Activated CD4-positive, alpha-beta T cell treated with anti-CD3 and anti-CD28 coated beads for 4 hours (primary cell): ENCODE measurements at regions not wholly inside any gene's neighbourhood (a gene's known extent, or its start where the extent isn't known, plus 50 kb on each side); places are given as distances from the start of the nearest gene placed in this dataset.

ENCODE experiments used
- DNase-seq, 2 donors: peaks; one replicate each; pipeline ENCODE4 v3.0.0-alpha.2; 2020

DNA sequence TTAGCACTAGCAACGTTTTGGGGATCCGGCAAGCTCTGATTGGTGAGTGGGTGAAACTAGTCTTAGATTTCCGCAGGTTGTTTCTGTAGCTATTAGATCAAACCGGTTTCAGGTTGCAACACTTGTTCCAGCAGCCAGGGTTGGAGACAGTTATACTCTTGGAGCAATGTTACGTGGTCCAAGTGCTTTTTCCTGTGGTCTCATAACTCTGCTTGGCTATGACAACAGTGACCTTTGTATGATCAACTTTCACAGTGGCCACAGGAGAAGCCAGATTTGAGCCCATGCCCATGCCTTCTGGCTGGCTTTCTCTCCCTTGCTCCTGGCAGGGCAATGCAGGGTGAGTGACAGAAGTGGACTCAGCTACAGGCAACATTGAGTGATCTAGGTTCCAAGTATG lies 84.5 kb upstream of the TAF1B start:
- no peak for DNase-seq

DNA sequence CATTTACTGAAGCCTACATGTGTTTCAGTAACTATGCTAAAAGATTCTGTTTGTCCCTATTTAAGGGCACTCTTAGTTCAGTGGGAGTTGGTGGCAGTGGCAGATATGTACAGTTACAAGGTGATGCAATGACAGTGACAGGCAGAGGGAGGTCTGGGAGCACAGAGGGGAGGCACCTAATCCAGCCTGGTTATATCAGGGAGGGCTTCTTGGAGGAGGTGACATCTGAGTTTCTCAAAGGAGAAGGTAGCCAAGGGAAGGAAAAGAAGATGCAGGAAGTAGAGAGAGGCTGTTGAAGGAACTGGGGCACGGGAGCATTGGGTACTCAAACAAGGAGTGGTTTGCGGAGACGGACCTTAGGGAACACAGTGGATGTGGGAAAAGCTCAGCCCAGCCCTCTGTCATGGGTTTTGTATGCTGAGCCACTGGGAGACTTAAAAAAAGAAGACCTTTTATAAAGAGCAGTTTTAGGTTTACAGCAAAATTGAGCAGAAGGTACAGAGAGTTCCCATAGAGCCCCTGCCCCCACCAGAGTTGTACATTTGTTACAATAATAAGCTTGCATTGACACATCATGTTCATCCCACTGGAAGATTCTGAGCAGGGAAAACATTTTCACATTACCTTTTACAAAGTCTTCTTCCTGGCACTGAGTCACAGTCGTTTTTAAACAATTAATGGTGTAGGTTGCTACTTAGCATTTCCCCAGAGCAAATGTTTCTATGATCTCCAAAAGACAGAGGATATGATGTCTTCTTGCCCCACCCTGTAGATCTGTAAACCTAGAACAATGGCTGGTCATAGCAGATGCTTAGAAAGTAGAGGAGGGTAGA lies 83.0 kb upstream of the TAF1B start:
- DNase-seq = no peak

DNA sequence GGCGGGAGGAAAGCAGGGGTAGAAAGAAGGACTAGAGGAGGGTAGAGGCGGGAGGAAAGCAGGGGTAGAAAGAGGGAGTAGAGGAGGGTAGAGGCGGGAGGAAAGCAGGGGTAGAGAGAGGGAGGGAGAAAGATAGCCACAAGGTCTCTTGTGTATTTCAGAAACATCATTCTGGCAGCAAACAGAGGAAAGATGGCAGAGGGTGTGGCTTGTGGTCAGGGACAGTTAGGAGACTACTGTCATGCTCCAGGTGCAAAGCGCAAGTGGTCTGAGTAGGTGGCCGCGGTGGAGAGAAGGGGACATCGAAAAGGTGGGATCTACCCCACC lies 82.4 kb upstream of the TAF1B start:
- no peak for DNase-seq

DNA sequence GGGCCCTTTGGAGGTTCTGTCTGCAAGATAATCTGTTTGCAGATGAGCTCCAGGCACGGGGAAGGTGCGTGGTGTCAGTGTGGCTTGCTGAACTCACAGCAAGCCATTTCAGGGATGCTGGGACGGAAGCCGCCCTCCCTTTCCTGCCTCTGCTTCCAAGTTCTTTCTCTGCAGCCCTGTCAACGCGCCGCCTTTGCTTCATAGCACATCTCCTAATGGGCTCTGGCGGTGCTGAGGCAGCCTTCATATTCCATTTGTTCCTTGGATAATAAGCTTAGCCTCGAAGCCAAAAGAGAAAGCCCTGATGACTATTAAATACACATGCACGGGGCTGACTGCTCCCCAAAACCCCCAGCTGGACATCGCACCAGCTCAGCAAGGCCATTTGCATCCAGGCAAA lies 81.7 kb upstream of the TAF1B start:
- no peak for DNase-seq

DNA sequence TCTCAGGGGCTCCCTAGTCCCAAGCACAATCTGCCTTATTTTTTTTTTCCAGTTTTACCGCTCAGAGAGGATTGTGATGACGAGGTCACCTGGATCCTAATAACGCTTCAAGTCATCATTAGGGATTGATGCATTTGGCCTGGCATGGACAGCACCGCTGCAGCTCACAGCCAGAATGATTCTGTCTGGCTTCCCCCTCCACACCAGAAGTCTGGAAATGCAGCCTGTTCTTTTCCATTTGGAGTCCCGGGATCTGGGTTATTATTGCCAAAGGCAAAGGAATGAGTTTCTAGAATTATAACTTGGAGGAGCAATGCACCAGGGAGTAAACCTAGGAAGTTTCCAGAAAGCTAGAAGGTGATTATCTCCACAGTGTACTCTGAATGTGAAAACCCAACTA lies 81.1 kb upstream of the TAF1B start:
- no peak for DNase-seq

DNA sequence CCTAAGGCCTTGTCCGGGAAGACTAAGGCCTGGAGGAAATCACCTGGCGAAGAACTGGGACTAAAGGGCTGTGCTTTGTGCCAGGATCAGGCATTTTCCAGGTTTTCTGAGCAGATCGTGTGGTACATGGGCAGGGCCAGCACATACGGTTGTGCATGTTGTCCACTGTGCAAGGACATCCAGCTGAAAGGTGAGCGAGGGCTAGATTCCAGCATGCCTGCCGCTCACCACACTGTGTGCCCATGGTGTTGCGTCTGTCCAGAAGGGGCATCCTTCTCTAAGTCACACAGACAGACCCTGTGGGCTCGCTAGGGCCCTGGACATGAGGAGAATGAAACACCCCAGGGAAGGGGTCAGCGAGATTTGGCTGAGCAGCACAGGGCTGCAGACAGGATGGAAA lies 80.3 kb upstream of the TAF1B start:
- DNase-seq = no peak

DNA sequence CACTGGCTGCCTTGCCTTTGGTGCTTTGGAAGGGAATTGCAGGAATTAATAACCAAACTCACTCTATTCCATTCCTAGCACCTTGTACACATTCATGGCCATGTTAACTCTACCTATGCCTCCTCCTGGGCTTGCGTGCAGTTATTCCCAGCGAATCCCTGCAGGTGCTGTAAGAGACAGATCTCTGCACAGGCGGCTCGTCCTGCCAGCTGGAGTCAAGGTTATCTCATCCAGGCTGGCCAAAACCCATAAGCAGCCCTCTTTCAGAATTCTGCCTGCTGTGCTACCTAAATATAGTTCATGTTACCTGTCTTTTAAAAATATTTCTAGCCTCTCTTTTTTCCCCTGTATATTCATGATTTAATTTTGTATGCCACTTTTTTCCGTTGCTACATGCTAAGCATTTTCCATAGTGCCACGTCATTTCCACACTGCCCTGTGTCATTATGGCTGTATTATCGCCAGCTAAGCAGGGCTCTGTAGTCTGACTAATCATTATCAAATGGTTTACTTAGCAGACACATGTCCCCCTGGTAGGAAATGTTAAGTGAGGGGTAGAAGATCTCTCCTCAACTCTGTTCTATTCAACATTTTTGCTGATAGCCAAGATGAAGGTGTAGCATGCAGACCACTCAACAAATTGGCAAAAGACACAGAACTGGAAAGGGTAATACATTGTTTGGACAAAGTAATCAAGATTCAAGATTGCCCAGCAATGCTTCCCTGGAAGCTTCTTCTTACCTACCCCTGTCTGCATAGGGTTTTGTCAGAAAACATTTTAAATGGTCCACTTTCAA lies 79.7 kb upstream of the TAF1B start:
- peak in 1 of 2 donors; percentile 33 for DNase-seq

DNA sequence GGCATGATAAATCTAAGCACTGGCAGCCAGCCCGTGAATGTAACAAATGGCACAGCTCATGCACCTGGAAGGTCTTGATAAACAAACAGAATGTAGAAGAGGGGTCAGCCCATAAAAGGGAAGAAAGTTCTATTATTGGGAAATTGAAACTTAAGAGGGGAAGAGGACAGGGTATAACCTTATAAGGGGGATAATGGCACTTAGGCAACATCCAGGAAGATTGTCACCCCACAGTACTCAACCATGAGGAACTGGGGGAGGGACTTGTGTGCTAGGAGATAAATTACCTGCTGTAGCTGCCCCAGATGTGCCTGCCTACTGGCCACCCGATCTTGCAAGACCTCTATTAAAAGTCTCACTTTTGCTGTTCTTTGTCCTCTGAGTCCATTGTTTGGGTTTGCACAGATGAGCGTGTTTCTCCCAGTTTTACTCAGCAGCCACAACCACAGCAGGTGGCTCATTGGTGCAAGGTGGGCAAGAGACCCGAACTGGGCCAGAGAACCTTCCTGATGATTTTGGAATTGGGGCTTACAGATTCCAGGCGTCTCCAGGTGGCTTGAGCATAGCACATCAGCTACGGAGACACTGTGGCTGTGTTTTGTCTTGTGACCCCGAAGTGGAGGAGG lies 79.0 kb upstream of the TAF1B start:
- DNase-seq = no peak

DNA sequence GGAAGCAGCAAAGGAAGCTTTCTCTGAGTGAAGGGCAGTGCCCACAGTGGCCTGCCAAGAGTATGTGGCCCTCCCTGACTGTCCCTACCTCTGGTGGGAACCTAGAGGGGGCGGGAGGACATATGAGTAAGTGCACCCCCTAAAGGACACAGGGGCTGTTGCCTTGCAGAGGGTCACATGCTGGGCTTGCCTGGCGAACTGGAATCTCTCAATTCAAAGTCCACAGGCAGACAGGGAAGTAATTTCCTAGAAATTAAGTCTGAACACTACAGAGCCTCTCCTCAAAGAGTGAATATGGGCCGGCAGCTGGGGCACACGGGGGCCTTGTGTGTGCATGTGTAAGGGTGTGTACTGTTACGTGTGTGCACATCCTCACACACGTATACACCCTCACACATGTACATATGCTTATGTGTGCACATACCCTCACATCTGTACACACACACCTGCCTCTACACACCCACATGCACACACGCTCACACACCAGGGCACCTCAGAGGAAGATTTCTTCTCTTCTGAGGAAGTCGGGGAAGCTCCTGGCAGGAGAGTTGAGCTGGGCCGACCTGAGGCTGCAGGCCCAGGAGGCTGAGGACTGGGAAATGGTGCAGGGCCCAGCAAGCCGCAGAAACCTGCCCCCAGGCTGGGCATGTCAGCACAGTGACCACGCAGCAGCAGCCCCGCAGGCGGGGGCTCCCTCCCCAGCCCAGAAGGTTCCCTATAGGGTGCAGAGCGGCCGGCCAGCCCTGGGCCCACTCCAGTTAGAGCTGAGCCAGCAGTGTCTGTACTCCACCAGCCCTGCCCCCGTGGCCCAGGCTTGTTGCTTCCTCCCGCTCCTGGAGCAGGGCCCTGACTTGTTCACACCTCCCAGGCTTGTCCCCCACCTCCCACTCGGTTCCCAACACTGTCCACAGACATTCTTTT lies 77.4 kb upstream of the TAF1B start:
- DNase-seq = no peak

DNA sequence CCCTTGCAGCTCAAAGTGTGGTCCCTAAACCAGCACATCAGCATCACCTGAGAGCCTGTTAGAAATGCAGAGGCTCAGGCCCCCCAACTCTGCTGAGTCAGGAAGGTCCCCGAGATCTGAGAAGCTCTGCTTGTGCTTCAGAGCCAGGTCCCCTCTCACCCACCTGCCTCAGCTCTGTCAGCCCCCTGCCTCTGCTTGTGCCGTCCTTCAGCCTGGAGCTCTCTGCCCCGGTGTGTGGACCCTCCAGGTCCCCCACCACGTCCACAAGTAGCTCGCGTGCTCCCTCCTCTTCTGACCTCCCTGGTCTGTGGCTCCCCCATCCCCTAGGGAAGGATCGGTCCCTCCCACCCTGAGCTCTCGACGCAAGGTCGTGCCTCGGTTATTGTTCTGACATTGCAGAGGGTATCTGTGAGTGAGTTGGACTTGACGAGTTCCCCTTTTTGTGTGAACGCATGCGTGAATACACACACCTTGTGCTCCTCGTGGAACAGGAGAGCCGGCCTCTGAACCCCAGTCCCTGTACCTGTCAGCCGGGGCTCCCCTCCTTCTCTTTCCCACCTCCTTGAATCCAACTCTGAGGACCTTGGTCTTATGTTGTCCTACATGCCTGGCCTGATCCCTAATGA lies 75.5 kb upstream of the TAF1B start:
- no peak for DNase-seq

DNA sequence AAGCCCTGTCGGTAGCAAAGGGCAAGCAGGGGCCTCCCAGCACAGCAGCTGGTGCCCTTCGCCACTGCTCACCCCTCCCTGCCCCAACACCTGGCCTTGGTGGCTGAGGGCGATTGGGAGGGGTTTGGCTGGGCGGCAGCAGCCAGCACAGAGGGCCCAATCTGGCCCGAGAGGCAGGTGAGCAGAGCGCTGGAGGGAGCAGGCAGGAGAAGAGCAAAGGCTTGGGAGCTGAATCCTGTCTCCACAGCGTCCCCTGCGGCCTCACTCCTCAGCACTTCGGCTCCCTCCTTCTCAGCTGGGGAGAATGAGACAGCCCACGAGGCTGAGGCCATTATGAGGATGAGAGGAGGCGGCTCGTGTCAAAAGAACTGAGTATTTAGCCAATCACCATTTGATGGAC lies 74.9 kb upstream of the TAF1B start:
- DNase-seq = no peak

DNA sequence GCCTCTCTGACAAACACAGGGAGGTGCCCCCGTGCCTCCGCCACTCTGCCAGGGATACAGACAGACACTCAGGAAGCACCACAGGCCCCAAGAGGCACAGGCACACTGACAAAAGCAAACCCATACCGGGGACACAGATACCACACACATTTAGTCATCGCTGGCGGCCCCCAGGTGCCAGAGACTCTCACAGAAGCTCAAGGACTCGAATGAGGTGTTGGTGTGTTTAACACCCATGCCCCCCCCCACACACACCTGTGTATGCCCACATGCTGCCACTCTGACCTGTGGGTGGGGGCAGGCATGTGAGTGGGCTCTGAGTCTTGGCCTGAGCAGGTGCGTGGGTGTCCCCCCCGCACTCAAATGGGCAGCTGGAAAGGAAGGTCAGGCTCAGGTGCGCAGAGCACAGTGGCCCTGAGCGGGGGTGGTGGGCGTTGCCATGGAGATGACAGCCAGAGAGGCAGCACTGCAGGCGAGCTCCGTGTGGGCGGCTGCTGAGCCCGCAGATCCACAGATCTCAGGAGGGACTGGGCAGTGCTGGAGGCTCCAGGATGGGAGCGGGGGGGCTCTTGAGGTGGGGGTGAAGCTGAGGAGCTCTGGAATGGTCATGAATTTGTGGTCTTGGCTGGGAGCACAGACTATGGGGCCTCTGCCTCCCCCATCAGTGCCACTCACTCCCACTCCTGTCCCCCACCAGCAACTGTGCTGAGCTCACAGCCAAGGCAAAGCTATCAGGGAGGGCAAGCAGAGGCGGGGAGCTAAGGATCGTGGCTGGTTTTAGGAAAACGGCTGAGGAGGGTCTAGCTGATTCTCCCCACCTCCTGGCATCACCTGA lies 73.9 kb upstream of the TAF1B start:
- peak; percentile 34 to 49 for DNase-seq

DNA sequence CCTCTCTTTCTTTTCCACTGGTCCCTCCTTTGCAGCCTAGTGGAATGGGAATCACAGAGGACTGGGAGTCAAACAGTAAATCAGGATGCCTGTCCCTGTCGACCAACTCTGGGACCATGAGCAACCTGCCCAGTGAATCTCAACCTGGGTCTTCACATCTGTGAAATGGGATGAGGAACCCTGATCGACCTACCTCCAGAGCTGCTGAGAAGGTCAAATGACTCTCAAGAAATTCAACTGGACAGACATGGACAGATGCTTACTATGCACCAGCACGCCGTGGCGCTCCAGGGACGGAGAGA lies 73.3 kb upstream of the TAF1B start:
- no peak for DNase-seq

DNA sequence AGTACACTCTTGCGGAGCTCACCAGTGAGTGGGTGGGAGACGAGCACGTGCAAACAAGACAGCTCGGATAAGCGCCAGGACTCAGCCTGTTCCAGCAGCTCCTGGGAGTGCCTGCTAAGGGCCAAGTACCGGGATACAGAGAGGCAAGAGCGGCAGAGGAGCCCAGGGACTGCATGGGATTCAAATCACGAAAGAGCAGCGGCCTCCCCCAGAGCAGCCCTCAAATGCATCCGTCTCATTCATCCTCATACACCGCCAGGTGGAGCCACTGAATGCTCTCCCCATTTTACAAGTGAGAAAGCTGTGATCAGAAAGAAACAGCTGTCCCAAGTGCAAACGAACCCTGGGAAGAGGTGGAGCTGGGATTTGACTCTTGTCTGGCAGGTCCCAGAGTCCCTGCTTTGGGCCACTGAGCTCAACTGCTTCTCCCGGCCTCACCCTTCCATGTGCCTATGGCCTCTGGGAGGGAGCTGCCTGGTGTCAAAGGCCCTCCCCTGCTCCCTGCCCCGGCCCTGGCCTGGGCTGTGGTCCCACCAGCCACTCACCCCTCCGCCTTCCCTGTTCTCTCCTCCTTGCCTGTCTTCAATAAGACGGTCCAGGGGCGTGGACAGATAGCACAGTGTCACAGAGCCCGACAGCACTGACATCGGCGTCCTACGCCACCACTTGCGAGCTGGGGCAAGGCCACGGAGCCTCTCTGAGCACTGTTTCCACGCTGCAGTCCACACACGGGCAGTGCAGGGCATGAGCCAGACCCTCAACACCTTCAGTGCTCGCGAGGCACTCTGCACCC lies 72.8 kb upstream of the TAF1B start:
- DNase-seq = peak; percentile 48 to 61

DNA sequence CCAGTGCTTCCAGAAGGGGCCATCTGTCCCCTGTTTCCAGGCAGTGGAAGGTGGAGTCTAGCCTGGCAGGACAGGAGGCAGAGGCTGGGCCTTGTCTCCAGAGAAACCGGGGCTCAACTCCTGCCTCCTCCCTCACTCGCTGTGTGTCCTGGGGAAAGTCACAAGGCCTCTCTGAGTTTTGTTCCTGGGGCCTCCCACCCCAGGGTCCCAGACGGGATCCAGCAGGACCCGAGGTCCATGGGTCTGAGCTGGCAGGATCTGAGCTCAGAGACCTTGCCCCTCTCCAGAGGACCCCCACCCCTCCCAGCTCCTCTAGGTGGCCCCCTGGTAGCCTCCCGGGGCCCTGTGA lies 72.2 kb upstream of the TAF1B start:
- DNase-seq = no peak

DNA sequence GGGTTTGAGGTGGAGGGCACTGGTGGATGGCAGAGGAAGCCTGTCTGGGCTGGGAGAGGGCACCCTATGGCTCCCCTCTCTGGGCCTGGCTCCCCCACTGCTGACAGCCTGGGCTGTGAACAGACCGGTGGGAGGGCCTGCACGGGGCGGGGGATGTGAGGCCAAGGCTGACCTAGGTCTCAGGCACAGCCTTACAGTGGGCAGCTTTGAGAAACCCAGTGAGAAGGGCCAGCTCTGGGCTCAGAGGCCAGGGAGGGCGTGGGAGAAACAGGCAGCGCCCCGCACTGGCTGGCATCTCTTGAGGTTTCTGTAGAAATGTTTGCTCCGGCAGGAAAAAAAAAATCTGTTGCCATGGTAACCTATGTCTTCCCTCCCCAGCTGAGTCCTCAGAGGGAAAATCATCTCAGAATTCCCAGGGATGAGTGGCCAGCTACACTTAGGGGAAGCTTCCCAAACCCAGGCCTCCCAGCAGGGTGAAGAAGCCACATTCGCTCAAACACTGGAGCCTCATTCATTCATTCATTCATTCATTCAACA lies 71.7 kb upstream of the TAF1B start:
- DNase-seq = no peak

DNA sequence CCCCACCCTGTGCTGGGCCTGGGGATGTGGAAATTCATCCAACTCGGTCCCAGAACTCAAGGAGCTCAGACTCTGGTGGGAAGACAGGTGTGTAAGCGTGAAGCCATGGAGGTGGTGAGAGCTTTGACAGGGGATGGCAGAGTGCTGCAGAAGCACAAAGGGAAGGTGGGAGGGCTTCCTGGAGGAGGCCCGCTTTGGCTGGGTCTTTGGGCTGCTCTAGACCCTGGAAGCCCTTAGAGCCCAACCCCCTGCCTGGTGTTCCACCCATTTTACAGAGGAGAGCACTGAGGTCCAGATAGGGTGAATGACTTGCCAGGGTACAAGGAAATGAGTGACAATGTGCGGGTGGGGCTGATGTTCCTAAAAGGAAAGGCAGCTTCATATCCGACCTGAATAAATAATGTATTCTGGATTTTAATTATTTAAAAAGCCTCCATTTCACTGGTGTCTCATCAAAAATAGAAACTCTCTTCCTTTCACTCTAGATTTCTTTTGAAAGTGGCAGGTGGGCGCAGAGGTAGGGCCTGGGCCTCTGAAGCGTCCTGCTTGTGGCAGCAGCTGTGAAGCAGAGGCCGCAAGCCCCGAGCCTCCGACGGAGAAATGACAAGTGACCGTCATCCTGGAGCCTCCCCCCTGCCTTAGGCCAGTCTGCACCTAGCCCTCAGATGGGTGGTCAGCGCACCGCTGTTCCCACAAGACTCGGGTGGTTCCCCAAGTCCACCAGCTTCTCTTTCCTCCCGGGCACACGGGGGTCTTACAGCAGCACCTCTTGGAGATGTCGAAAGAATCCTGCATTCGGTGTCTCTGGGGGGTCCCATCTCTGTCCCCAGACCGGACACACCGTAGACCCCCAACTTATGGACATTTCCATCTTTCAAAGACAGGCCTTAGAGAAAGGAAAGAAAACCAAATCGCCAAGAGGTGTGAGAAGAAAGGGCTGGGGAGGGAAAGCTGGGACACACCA lies 71.0 kb upstream of the TAF1B start:
- DNase-seq = no peak

DNA sequence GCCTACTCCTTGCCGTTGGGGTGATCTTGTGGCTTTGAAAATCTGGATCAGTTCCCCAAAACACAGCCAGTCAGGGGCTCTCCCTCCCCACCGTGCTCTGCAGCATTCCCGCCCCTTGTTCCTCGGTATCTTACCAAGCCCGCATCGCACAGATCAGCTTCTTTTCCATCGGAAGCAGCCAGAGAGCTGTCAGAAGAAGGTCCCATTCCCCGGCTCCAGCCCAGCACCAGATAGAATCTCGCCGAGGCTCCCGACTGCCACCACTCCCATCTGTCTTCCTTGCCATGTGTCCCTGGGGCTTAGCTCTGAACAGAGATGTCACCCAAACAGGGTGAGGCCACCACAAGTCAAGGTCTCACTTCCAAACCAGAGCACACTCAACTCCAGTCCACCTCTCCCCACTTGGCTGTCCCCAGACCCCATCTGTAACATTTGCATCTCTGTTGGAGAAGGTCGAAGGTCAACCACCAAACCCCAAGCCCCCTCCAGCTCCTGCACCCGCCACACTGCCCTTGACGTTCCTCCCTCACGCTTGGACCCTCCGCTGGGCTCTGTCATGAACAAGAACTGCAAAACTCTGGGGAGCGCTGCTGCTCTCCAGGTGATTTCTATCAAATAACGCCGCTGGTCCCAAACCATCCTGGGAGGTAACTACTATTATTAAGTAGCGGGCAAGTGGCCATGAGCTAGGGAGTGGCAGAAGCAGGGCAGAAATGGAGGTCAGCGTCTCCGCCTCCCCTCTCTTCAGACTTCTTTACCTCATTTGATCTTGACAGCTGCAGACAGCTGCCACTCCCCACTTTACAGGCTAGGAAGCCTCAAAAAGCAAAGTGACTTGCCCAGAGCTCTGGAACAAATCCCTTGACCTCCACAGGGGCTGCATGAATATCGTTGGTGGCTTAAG lies 70.0 kb upstream of the TAF1B start:
- no peak for DNase-seq

DNA sequence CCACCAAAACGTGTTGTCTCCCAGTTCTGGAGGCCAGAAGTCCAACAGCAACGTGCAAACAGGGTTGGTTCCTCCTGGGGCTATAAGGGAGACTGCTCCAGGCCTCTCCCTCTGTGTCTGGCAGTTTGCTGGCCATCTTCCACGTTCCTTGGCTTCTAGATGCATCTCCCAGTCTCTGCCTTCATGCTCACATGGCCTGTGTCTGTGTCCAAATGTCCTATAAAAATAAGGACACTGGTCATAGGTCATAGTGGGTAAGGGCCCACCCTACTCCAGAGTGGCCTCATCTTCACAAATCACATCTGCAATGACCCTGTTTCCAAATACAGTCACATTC lies 69.4 kb upstream of the TAF1B start:
- no peak for DNase-seq
